ENCODE measurements at regions not wholly inside any gene's neighbourhood (a gene's known extent, or its start where the extent isn't known, plus 50 kb on each side); places are given as distances from the start of the nearest gene placed in this dataset.
A peak's percentile ranks its signal among the peaks of the same experiment; 100 is the strongest.

GRCh38 chr2:175463169-175463568 lies 281.7 kb upstream of the ATP5MC3 start:
- no peak for DNase-seq (ENCODE audit: low spot score)

- no peak for DNase-seq (ENCODE audit: low spot score)
These were observed 280.7 kb upstream of the ATP5MC3 start for GRCh38 chr2:175462246-175462645.

GRCh38 chr2:175461839-175462238 lies 280.3 kb upstream of the ATP5MC3 start:
- DNase-seq (ENCODE audit: low spot score): no peak

GRCh38 chr2:175457895-175458448 lies 276.5 kb upstream of the ATP5MC3 start:
- no peak for DNase-seq (ENCODE audit: low spot score)

- no peak for DNase-seq (ENCODE audit: low spot score)
These were observed 273.5 kb upstream of the ATP5MC3 start for GRCh38 chr2:175454953-175455389.

GRCh38 chr2:175450029-175450760 lies 268.7 kb upstream of the ATP5MC3 start:
- no peak for DNase-seq (ENCODE audit: low spot score)

- DNase-seq (ENCODE audit: low spot score): peak; percentile 47
These were observed 268.1 kb upstream of the ATP5MC3 start for GRCh38 chr2:175449616-175450015.

GRCh38 chr2:175446201-175446600 lies 264.7 kb upstream of the ATP5MC3 start:
- no peak for DNase-seq (ENCODE audit: low spot score)

- DNase-seq (ENCODE audit: low spot score): no peak
These were observed 263.8 kb upstream of the ATP5MC3 start for GRCh38 chr2:175445281-175445680.

- DNase-seq (ENCODE audit: low spot score): no peak
These were observed 260.9 kb upstream of the ATP5MC3 start for GRCh38 chr2:175442441-175442840.

- DNase-seq (ENCODE audit: low spot score): no peak
These were observed 259.8 kb upstream of the ATP5MC3 start for GRCh38 chr2:175441181-175441761.

- no peak for DNase-seq (ENCODE audit: low spot score)
These were observed 257.9 kb upstream of the ATP5MC3 start for GRCh38 chr2:175439416-175439815.

GRCh38 chr2:175437167-175437566 lies 255.7 kb upstream of the ATP5MC3 start:
- DNase-seq (ENCODE audit: low spot score): no peak

- no peak for DNase-seq (ENCODE audit: low spot score)
These were observed 254.6 kb upstream of the ATP5MC3 start for GRCh38 chr2:175436076-175436475.

- DNase-seq (ENCODE audit: low spot score): no peak
These were observed 253.5 kb upstream of the ATP5MC3 start for GRCh38 chr2:175435012-175435411.

- no peak for DNase-seq (ENCODE audit: low spot score)
These were observed 251.3 kb upstream of the ATP5MC3 start for GRCh38 chr2:175432793-175433192.

GRCh38 chr2:175432021-175432420 lies 250.5 kb upstream of the ATP5MC3 start:
- peak; percentile 71 for DNase-seq (ENCODE audit: low spot score)

GRCh38 chr2:175431101-175431946 lies 249.8 kb upstream of the ATP5MC3 start:
- no peak for DNase-seq (ENCODE audit: low spot score)

- no peak for DNase-seq (ENCODE audit: low spot score)
These were observed 248.7 kb upstream of the ATP5MC3 start for GRCh38 chr2:175430236-175430635.

- no peak for DNase-seq (ENCODE audit: low spot score)
These were observed 236.8 kb upstream of the ATP5MC3 start for GRCh38 chr2:175418224-175418835.

- peak; percentile 70 for DNase-seq (ENCODE audit: low spot score)
These were observed 233.5 kb upstream of the ATP5MC3 start for GRCh38 chr2:175414882-175415487.
